NB4 (cell line): ENCODE measurements at regions not wholly inside any gene's neighbourhood (a gene's known extent, or its start where the extent isn't known, plus 50 kb on each side); places are given as distances from the start of the nearest gene placed in this dataset.

ENCODE experiments used
- CTCF ChIP-seq: IDR thresholded peaks from one replicate; pipeline ENCODE4 v1.5.1; 2012; ENCODE audit warnings: low read depth, low read length
- MYC ChIP-seq: IDR thresholded peaks from 2 replicates; pipeline ENCODE4 v1.6.1; 2011; ENCODE audit warnings: low read depth, low read length
- POLR2A ChIP-seq: IDR thresholded peaks from 2 replicates; pipeline ENCODE4 v1.6.1; 2011; ENCODE audit warnings: mild to moderate bottlenecking; ENCODE audit not compliant: insufficient read length; ENCODE audit errors: extremely low read depth
- TF ChIP-seq, protein P1 (sequence below): IDR thresholded peaks from 2 replicates; pipeline ENCODE4 v1.6.1; 2011; ENCODE audit warnings: low read depth, low read length

- no peak for TF ChIP-seq POLR2A
- TF ChIP-seq CTCF: no peak
- TF ChIP-seq MYC: no peak
- TF ChIP-seq, protein P1, sequence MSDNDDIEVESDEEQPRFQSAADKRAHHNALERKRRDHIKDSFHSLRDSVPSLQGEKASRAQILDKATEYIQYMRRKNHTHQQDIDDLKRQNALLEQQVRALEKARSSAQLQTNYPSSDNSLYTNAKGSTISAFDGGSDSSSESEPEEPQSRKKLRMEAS: no peak
Observed at GRCh38 chr2:104701411-104701911, 152.5 kb upstream of the POU3F3 start.
